Hematopoietic multipotent progenitor cell treated with erythropoietin and hydrocortisone succinate and interleukin-3 and kit ligand, for 15 days (in vitro differentiated cells): ENCODE measurements at regions not wholly inside any gene's neighbourhood (a gene's known extent, or its start where the extent isn't known, plus 50 kb on each side); places are given as distances from the start of the nearest gene placed in this dataset.
"Not testable (repeated sequence)": the region's sequence is repeated elsewhere in the genome, so short reads cannot be mapped to it uniquely, and the experiment has no call there.

Experiments
- DNase-seq: peaks from one replicate; pipeline ENCODE4 v3.0.0-alpha.2; 2015; ENCODE audit warnings: low spot score

- no peak for DNase-seq
These were observed 487.0 kb upstream of the RGS18 start for GRCh38 chr1:191671236-191671635.

DNA sequence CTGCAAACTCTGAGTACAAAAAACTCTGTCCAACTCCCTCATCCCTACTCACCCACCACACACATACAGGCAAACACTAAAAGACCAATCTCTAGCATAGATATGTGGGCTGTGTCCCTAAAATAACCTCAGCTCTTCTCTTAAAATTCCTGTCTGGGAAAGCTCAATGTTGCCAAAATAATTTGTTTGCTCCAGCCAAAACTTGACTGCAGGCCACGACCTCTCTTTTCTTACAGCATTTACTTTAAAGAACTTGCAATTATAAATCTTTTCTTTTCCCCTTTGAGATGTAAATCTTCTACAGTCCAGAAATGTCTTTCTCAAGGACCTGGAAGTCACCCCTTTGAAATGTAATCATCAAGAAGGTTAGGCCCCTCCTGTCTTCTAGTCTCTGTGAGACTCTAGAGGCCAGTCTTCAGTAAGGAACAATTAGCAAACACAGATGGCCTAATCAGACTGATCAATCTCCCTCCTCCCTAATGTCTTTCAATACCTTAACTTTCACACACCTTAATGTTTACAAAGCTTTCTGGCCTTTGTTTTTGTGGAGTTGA lies 483.6 kb upstream of the RGS18 start:
- no peak for DNase-seq

- no peak for DNase-seq
These were observed 482.1 kb upstream of the RGS18 start for GRCh38 chr1:191675856-191676783.

DNA sequence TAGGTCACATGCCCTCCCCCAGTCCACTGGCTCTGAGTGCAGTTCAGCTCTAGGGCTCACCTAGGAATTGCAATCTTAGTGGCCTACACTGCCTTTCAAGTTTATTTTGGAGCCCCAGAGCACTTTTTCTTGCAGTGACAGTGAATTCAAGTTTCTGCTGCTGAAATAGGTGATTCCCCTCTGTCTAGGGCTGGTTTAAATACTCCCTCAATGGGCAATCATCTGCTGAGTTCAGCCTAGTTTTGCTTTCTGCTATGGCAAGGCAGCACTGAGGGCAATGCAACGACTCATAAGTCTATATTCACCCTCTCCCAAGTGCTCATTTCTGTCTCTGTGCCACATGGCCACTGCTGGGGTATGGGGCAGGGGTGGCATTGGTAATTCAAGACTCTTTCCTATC lies 472.6 kb upstream of the RGS18 start:
- DNase-seq, result no peak

DNA sequence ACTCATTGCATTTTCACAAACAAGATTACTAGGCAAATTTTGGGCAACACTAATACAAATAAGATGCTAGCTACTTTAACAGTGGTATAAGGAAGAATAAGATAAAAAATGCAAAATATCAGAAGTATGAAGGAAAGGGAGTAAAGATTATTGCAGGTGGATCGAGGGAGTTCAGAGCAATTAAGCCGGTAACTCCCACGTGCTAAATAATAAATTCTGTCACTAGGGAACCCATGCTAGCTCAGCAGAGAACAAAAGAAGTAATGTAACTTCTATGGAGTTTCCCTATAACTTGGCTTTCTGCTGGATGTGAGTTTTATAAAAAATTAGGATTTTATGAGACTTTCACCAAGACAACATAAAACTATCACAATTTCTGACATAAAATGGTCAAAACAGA lies 470.5 kb upstream of the RGS18 start:
- DNase-seq, result no peak

DNA sequence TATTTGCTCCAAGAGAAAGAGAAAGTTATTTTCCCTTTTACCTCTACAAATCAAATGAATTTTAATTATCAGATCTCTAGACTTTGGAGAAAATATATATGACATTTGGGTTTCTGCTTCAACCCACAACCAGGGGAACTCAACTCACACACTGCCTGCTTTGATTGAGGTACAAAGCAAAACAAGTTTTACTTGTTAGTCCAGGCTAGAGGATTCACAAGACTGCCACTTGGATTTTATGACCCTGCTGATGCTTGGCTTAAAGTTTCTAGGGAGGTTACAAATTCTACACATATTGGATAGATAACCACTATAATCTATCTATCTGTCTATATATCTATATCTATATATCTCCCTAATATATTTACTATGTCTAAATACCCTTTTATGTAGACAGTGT lies 467.3 kb upstream of the RGS18 start:
- no peak for DNase-seq

- DNase-seq, result no peak
These were observed 464.5 kb upstream of the RGS18 start for GRCh38 chr1:191693797-191694196.

GRCh38 chr1:191695865-191696264 lies 462.4 kb upstream of the RGS18 start:
- DNase-seq, result no peak

DNA sequence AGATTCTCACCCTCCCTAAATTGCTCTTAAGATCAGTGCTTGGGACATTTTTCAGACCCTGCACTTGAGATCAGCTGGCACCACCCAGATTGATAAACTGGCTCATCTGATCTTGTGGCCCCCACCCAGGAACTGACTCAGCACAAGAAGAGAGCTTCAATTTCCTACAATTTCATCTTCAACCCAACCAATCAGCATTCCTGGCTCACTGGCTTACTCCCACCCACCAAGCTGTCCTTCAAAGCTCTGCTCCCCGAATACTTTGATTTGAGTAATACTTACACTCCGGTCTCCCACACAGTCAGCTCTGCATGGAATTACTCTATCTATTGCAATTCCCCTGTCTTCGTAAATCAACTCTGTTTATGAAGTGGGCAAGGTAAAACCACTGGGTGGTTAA lies 461.9 kb upstream of the RGS18 start:
- DNase-seq, result no peak

DNA sequence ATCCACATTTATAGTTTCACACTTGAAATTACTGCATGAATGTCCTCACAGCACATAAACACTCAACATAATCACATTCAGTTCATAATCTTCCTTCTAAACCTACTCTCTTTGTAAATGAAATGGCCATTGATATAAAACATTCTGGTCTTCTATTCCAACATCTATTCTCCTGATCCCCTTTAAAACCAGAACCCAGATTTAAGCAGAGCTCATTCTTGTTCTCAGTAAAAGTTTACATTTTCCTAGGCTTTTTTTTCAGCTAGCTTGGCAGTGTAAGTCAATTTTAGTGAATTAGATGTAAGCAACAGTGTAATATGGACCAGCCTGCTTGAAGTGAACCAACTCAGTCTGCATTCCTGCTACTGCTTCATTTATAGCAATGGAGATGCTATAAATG lies 460.7 kb upstream of the RGS18 start:
- no peak for DNase-seq

DNA sequence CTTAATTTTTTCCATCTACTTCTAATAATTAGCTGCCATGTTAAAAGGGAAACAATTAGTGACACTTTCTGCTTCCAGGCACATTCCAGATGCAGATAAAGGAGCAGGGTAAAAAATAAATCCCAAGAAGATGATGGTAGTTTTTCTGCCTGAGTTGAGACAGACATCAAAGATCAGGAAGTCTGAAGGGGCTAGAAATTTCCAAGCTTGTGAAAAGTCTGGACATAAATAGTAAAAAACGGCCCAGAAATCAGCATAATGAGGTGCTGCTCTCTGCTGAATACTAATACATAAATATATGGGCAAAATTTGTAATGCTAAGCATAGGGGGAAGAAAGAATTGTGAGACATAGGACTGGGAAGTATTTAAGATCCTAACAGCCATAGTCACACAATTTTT lies 460.0 kb upstream of the RGS18 start:
- no peak for DNase-seq

- DNase-seq, result no peak
These were observed 458.9 kb upstream of the RGS18 start for GRCh38 chr1:191699343-191699742.

DNA sequence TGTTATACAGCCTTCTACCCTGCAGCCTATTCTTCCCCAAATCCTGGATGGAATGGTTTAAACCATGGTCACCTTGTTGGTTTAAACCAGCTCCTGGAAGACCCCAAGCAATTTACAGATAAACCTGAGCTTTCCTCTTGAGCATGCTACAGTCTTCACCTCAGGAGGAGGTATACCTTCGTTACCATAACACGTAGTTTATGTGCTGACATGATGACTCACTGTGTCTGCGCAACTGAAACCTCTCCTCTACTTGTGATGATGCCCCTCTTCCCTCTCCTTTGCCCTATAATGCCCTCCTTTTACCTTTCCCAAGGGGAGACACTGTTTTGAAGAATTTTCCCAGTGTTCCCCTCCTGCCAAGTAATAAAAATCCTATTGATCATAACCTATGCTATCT lies 457.3 kb upstream of the RGS18 start:
- no peak for DNase-seq

DNA sequence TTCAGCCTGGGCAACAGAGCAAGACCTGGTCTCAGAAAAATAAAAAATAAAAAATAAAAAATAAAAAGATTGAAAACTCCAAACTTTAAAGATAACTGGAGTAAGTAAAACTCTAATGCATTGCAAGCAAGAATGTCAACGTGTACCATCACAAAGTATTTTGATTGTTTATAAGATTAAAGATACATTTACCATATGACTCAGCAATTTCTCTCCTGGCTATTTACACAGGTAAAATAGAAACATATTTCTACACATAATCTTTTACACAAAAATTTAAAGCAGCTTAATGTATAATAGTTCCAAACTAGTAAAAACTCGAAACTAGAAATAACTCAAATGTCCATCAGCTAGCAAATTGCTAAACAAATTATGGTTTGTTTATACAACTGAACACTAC lies 456.1 kb upstream of the RGS18 start:
- no peak for DNase-seq

DNA sequence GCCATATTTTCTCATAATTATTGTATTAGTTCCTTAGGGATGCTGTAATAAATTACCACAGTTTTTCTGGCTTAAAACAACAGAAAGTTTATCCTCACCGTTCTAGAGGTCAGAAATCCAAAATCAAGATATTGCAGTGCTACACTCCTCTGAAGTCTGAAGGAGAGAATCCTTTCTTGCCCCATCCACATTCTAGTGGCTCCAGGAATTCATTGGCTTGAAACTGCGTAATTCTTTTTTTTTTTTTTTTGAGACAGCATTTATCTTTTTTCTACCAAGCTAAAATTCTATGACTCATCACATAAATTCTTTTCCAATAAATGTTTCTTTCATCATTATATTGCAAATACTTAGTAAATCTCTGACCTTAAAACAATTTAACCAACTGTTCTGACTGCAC lies 451.0 kb upstream of the RGS18 start:
- DNase-seq, result no peak

DNA sequence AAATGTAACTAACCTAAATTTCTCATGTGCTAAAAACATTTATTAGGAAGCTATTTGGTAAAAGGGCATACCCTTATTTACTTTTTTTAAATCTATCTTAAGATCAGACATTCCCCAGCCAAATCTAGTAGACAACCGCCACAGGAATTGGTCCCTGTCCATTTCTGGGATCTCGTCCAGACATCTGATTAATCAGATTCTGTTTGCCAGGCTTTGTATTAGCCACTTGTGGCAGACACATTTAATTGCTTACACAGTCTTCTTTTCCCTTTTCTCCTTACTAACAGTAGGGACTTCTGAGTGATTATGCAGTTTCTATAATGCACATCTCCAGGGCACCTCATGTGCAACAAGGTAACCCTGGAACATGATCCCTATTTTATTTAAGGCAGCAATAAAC lies 449.0 kb upstream of the RGS18 start:
- DNase-seq, result no peak

DNA sequence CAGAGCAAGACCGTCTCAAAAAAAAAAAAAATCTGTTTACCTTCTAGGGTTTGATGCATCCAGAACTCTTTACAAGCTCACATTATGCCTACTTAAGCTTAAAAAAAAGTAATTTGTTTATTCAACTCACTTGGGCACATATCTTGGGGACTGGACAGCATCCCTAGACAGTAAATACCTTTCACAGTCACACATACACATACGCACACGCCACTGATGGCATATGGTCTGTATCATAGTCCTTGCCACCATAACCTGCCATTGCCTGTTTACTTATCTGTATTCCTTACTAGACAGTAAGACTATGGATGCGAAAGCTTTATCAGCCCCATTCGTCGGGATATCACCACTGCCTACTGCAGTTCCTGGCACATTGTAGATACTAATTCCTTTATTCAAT lies 446.3 kb upstream of the RGS18 start:
- DNase-seq, result no peak

DNA sequence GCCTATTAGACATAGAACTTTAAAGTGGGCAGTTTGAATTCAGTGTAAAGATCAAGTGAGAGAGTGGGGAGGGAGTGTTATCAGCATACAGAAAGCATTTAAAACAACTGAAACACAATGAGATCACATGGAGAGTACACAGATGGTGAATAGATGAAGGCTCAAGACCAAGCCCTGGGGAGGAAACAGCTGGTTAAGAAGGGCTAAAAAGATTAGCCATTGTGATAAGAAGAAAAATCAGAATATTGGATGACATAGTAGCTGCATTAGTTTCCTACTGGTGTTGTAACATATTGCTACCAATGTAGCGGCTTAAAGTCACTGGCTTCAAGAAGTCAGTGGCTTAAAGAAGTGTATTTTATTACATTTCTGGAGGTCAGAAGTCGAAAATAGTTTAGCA lies 443.4 kb upstream of the RGS18 start:
- DNase-seq, result no peak

DNA sequence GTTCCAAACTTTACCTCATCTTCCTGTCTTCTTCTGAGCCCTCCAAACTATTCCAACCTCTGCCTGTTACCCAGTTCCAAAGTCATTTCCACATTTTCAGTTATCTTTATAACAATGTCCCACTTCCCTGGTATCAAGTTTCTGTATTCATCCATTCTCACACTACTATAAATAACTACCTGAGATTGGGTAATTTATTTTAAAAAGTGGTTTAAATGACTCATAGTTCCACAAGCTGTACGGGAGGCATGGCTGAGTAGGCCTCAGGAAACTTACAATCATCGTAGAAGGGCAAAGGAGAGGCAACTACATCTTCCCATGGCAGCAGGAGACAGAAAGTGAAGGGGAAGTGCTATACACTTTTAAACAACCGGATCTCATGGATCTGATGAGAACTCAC lies 428.5 kb upstream of the RGS18 start:
- DNase-seq, result no peak

- DNase-seq, result not testable (repeated sequence)
These were observed 426.5 kb upstream of the RGS18 start for GRCh38 chr1:191731608-191732302.

- DNase-seq, result no peak
These were observed 423.9 kb upstream of the RGS18 start for GRCh38 chr1:191734321-191734720.

- no peak for DNase-seq
These were observed 418.7 kb upstream of the RGS18 start for GRCh38 chr1:191739544-191739943.

DNA sequence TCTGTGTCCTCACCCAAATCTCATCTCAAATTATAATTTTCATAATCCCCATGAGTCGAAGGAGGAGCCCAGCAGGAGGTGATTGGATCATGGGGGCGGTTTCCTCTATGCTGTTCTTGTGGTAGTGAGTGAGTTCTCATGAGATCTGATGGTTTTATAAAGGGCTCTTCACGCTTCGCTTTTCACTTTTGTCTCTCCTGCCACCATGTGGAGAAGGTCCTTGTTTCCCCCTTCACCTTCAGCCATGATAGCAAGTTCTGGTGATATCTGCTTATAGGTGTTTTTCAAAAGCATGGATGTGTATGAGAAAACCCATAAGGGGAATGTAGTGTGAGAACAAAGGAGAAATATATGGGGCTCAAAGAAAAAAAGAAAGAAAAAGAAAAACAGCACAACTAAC lies 405.9 kb upstream of the RGS18 start:
- DNase-seq, result no peak
